HG03060 (cell line): ENCODE measurements at regions not wholly inside any gene's neighbourhood (a gene's known extent, or its start where the extent isn't known, plus 50 kb on each side); places are given as distances from the start of the nearest gene placed in this dataset.

Source experiments
- ATAC-seq: cut with Tn5 transposase; IDR thresholded peaks from one replicate; pipeline ENCODE4 v1.9.1; 2021; ENCODE audit warnings: low read depth, moderate number of reproducible peaks; ENCODE audit not compliant: unreplicated experiment

GRCh38 chr6:6376845-6377244 is 56.4 kb upstream of the F13A1 start:
- ATAC-seq: no peak

- no peak for ATAC-seq
Observed at GRCh38 chr6:6377621-6378020, 57.2 kb upstream of the F13A1 start.

- ATAC-seq: no peak
Observed at GRCh38 chr6:6379573-6379972, 59.1 kb upstream of the F13A1 start.

GRCh38 chr6:6384520-6384919 is 64.1 kb upstream of the F13A1 start:
- no peak for ATAC-seq

- no peak for ATAC-seq
Observed at GRCh38 chr6:6386010-6386409, 65.5 kb upstream of the F13A1 start.

GRCh38 chr6:6390849-6391602 is 70.6 kb upstream of the F13A1 start:
- ATAC-seq: no peak

GRCh38 chr6:6392214-6393068 is 72.0 kb upstream of the F13A1 start:
- ATAC-seq: peak; percentile 58

- no peak for ATAC-seq
Observed at GRCh38 chr6:6393069-6393529, 72.6 kb upstream of the F13A1 start.

- no peak for ATAC-seq
Observed at GRCh38 chr6:6395581-6396197, 75.2 kb upstream of the F13A1 start.

GRCh38 chr6:6397842-6398241 is 77.4 kb upstream of the F13A1 start:
- no peak for ATAC-seq

GRCh38 chr6:6399568-6399967 is 79.1 kb upstream of the F13A1 start:
- ATAC-seq: no peak

GRCh38 chr6:6401401-6401800 is 80.9 kb upstream of the F13A1 start:
- no peak for ATAC-seq

- ATAC-seq: no peak
Observed at GRCh38 chr6:6402006-6402405, 81.5 kb upstream of the F13A1 start.

- ATAC-seq: no peak
Observed at GRCh38 chr6:6402591-6402990, 82.1 kb upstream of the F13A1 start.

- no peak for ATAC-seq
Observed at GRCh38 chr6:6405031-6405430, 84.6 kb upstream of the F13A1 start.

- no peak for ATAC-seq
Observed at GRCh38 chr6:6405997-6406714, 85.7 kb upstream of the F13A1 start.

- no peak for ATAC-seq
Observed at GRCh38 chr6:6406715-6407070, 86.2 kb upstream of the F13A1 start.

- peak; percentile 98 for ATAC-seq
Observed at GRCh38 chr6:6407071-6407741, 86.7 kb upstream of the F13A1 start.

GRCh38 chr6:6409397-6410030 is 89.1 kb upstream of the F13A1 start:
- no peak for ATAC-seq

- ATAC-seq: no peak
Observed at GRCh38 chr6:6411115-6411514, 90.7 kb upstream of the F13A1 start.
